Upper lobe of right lung (tissue), 1 donor: ENCODE measurements at regions not wholly inside any gene's neighbourhood (a gene's known extent, or its start where the extent isn't known, plus 50 kb on each side); places are given as distances from the start of the nearest gene placed in this dataset.

Source experiments
- ATAC-seq: fragments of 200-7000 bp; cut with Tn5 transposase; one replicate; pipeline ENCODE4 v1.9.1; 2020; ENCODE audit warnings: mild to moderate bottlenecking, moderate library complexity
- DNase-seq: peaks from one replicate; pipeline ENCODE4 v3.0.0-alpha.2; 2020
- H3K27ac ChIP-seq: fragments of 200-600 bp; one replicate; pipeline ENCODE4 v1.8.0; 2022
- H3K27me3 ChIP-seq: fragments of 200-600 bp; one replicate; pipeline ENCODE4 v1.8.0; 2022; ENCODE audit warnings: mild to moderate bottlenecking
- H3K36me3 ChIP-seq: fragments of 200-600 bp; one replicate; pipeline ENCODE4 v1.8.0; 2022
- H3K4me1 ChIP-seq: fragments of 200-600 bp; one replicate; pipeline ENCODE4 v1.8.0; 2022
- H3K4me3 ChIP-seq: fragments of 200-600 bp; one replicate; pipeline ENCODE4 v1.8.0; 2022; ENCODE audit warnings: mild to moderate bottlenecking
- H3K9me3 ChIP-seq: fragments of 200-600 bp; one replicate; pipeline ENCODE4 v1.8.0; 2022
- CTCF ChIP-seq: fragments of 200-600 bp; IDR thresholded peaks from one replicate; pipeline ENCODE4 v1.8.0; 2022; ENCODE audit warnings: antibody characterized with exemption
- intact Hi-C: fragments of 100-400 bp; cut with DNase I; formaldehyde crosslinking; loops from one replicate; pipeline ENCODE4 v1.11.0; 2022
- donor health status: DM: no; HTN: yes; CAD: no; lungs with severe emphysema.

GRCh38 chr17:12318571-12319266, 298.0 kb downstream of the MAP2K4 start:
- Histone ChIP-seq H3K27ac (no peak overlapping the region), H3K9me3 (no peaks in the 10 kb centered on the region), H3K36me3 (no peaks in the 10 kb centered on the region), H3K27me3 (no peaks in the 10 kb centered on the region), H3K4me3 (no peak overlapping the region), H3K4me1 (no peaks in the 10 kb centered on the region)
- DNase-seq: no peak
- TF ChIP-seq CTCF: no peak
- ATAC-seq: no peak
- intact Hi-C loops: no loop called here

- H3K4me3 ChIP-seq: no peak overlapping the region
- H3K27ac ChIP-seq: no peak overlapping the region
- no peaks in the 10 kb centered on the region for H3K27me3 ChIP-seq
- H3K9me3 ChIP-seq: no peaks in the 10 kb centered on the region
- no peak for TF ChIP-seq CTCF
- H3K4me1 ChIP-seq: no peaks in the 10 kb centered on the region
- no peak for DNase-seq
- H3K36me3 ChIP-seq: no peaks in the 10 kb centered on the region
- intact Hi-C loops: no loop called here
- no peak for ATAC-seq
Measured at GRCh38 chr17:12320286-12320685, 299.6 kb downstream of the MAP2K4 start.

GRCh38 chr17:12328204-12328603, 307.5 kb downstream of the MAP2K4 start:
- H3K9me3 ChIP-seq: peaks cover 17% of the 10 kb centered on the region
- no peak for ATAC-seq

GRCh38 chr17:12330456-12330855, 309.8 kb downstream of the MAP2K4 start:
- no peak overlapping the region for H3K27ac ChIP-seq
- intact Hi-C loops: no loop called here
- no peaks in the 10 kb centered on the region for H3K4me1 ChIP-seq
- DNase-seq (no peak), ATAC-seq (no peak)
- no peaks in the 10 kb centered on the region for H3K36me3 ChIP-seq
- TF ChIP-seq CTCF: no peak
- H3K4me3 ChIP-seq: no peak overlapping the region
- no peaks in the 10 kb centered on the region for H3K27me3 ChIP-seq
- peaks cover 17% of the 10 kb centered on the region for H3K9me3 ChIP-seq

More at GRCh38 chr17:12328204-12328603, 307.5 kb downstream of the MAP2K4 start:
- no peaks in the 10 kb centered on the region for H3K4me1 ChIP-seq
- DNase-seq: no peak
- no peak for TF ChIP-seq CTCF
- no peaks in the 10 kb centered on the region for H3K36me3 ChIP-seq
- no peaks in the 10 kb centered on the region for H3K27me3 ChIP-seq
- intact Hi-C loops: no loop called here
- H3K27ac ChIP-seq: no peak overlapping the region
- no peak overlapping the region for H3K4me3 ChIP-seq

- Histone ChIP-seq H3K9me3 (no peaks in the 10 kb centered on the region), H3K27me3 (no peaks in the 10 kb centered on the region), H3K4me3 (no peak overlapping the region), H3K27ac (no peak overlapping the region), H3K36me3 (no peaks in the 10 kb centered on the region), H3K4me1 (no peaks in the 10 kb centered on the region)
- DNase-seq: no peak
- intact Hi-C loops: no loop called here
- no peak for TF ChIP-seq CTCF
- no peak for ATAC-seq
Measured at GRCh38 chr17:12341328-12341727, 320.7 kb downstream of the MAP2K4 start.

- H3K27me3 ChIP-seq: no peaks in the 10 kb centered on the region
- no peaks in the 10 kb centered on the region for H3K4me1 ChIP-seq
- no peak for TF ChIP-seq CTCF
- no peaks in the 10 kb centered on the region for H3K9me3 ChIP-seq
- H3K4me3 ChIP-seq: no peak overlapping the region
- intact Hi-C loops: no loop called here
- H3K27ac ChIP-seq: no peak overlapping the region
- ATAC-seq (no peak), DNase-seq (no peak)
- no peaks in the 10 kb centered on the region for H3K36me3 ChIP-seq
Measured at GRCh38 chr17:12342161-12342560, 321.5 kb downstream of the MAP2K4 start.
